ENCODE measurements at regions not wholly inside any gene's neighbourhood (a gene's known extent, or its start where the extent isn't known, plus 50 kb on each side); places are given as distances from the start of the nearest gene placed in this dataset.

DNA sequence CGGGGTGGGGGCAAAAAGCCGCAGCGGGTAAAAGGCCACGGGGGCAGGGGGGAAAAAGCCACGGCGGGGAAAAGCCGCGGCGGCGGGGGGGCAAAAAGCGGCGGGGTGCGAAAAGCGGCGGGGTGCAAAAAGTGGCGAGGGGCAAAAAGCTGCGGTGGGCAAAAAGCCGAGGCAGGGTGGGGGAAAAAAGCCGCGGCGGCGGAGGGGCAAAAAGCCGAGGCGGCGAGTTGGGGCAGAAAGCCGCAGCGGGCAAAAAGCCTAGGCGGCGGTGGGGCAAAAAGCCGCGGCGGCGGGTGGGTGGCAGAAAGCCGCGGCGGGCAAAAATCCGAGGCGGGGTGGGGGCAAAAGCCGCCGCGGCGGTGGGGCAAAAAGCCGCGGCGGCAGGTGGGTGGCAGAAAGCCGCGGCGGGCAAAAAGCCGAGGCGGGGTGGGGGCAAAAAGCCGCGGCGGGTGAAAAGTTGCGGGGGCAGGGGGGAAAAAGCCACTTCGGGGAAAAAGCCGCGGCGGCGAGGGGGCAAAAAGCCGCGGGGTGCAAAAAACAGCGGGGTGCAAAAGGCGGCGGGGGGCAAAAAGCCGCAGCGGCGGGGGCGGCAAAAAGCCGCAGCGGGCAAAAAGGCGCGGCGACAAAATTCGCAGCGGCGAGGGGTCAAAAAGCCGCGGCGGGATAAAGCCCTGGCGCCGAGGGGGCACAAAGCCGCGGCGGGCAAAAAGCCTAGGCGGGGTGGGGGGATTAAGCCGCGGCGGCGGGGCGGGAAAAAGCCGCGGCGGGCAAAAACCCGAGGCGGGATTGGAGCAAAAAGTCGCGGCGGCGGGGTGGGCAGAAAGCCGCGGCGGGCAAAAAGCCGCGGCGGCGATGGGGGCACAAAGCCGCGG, 3901.2 kb downstream of the SRGAP2C start:
- TF ChIP-seq, protein P1, sequence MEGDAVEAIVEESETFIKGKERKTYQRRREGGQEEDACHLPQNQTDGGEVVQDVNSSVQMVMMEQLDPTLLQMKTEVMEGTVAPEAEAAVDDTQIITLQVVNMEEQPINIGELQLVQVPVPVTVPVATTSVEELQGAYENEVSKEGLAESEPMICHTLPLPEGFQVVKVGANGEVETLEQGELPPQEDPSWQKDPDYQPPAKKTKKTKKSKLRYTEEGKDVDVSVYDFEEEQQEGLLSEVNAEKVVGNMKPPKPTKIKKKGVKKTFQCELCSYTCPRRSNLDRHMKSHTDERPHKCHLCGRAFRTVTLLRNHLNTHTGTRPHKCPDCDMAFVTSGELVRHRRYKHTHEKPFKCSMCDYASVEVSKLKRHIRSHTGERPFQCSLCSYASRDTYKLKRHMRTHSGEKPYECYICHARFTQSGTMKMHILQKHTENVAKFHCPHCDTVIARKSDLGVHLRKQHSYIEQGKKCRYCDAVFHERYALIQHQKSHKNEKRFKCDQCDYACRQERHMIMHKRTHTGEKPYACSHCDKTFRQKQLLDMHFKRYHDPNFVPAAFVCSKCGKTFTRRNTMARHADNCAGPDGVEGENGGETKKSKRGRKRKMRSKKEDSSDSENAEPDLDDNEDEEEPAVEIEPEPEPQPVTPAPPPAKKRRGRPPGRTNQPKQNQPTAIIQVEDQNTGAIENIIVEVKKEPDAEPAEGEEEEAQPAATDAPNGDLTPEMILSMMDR (IDR thresholded peaks at IDR 0.05; ENCODE audit: unreplicated experiment in 3 of 3), result no peak
- H3K36me3 Mint-ChIP-seq (ENCODE audit: low read depth), result peaks cover 29% of the 10 kb centered on the region
- H3K4me3 Mint-ChIP-seq, result no peak overlapping the region
- H3K27ac Mint-ChIP-seq, result no peak overlapping the region
- H3K27me3 Mint-ChIP-seq (ENCODE audit: low read depth), result no peaks in the 10 kb centered on the region
- peaks cover 49% of the 10 kb centered on the region for H3K9me3 Mint-ChIP-seq
- H3K4me1 Mint-ChIP-seq, result no peaks in the 10 kb centered on the region

DNA sequence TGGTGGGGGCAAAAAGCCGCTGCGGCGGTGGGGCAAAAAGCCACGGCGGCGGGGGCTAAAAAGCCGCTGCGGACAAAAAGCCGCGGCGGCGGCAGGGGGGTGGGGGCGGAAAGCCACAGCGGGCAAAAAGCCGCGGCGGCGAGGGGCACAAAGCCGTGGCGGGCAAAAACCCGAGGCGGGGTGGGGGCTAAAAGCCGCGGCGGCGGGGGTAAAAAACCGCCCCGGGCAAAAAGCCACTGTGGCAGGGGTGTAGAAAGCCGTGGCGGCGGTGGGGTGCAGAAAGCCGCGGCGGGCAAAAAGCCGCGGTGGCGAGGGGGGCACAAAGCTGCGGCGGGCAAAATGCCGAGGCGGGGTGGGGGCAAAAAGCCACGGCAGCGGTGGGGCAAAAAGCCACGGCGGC, 3901.8 kb downstream of the SRGAP2C start:
- H3K27ac Mint-ChIP-seq, result no peak overlapping the region

DNA sequence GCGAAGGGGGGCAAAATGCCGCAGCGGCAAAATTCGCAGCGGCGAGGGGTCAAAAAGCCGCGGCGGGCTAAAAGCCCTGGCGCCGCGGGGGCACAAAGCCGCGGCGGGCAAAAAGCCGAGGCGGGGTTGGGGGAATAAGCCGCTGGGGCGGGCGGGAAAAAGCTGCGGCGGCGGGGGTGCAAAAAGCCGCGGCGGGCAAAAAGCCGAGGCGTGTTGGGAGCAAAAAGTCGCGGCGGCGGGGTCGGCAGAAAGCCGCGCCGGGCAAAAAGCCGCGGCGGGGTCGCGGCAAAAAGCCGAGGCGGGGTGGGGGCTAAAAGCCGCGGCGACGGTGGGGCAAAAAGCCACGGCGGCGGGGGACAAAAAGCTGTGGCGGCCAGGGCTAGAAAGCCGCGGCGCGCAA, 3902.5 kb downstream of the SRGAP2C start:
- TF ChIP-seq, protein P1 (IDR thresholded peaks at IDR 0.05; ENCODE audit: unreplicated experiment in 3 of 3), result no peak

More for the DNA sequence above, 3901.8 kb downstream of the SRGAP2C start:
- peaks cover 47% of the 10 kb centered on the region for H3K9me3 Mint-ChIP-seq
- no peaks in the 10 kb centered on the region for H3K27me3 Mint-ChIP-seq (ENCODE audit: low read depth)
- no peak overlapping the region for H3K4me3 Mint-ChIP-seq
- H3K36me3 Mint-ChIP-seq (ENCODE audit: low read depth), result peaks cover 25% of the 10 kb centered on the region
- TF ChIP-seq, protein P1 (IDR thresholded peaks at IDR 0.05; ENCODE audit: unreplicated experiment in 3 of 3), result no peak
- H3K4me1 Mint-ChIP-seq, result no peaks in the 10 kb centered on the region

DNA sequence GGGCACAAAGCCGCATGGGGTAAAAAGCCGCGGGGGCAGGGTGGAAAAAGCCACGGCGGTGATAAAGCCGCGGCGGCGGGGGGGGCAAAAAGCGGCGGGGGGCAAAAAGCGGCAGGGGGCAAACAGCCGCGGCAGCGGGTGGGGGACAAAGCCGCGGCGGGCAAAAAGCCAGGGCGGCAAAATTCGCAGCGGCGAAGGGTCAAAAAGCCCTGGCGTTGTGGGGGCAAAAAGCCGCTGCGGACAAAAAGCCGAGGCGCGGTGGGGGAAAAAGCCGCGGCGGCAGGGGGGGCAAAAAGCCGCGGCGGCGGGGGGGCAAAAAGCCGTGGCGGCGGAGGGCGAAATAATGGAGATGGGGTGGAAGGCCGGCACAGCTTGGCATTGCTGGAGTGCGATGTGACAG, 3902.9 kb downstream of the SRGAP2C start:
- H3K4me3 Mint-ChIP-seq, result no peak overlapping the region
- H3K36me3 Mint-ChIP-seq (ENCODE audit: low read depth), result peaks cover 18% of the 10 kb centered on the region
- peaks cover 39% of the 10 kb centered on the region for H3K9me3 Mint-ChIP-seq
- H3K27ac Mint-ChIP-seq, result no peak overlapping the region
- H3K27me3 Mint-ChIP-seq (ENCODE audit: low read depth), result no peaks in the 10 kb centered on the region
- TF ChIP-seq, protein P1 (IDR thresholded peaks at IDR 0.05; ENCODE audit: unreplicated experiment in 3 of 3), result no peak
- no peaks in the 10 kb centered on the region for H3K4me1 Mint-ChIP-seq

More for the DNA sequence above, 3902.5 kb downstream of the SRGAP2C start:
- H3K4me3 Mint-ChIP-seq, result no peak overlapping the region
- H3K36me3 Mint-ChIP-seq (ENCODE audit: low read depth), result peaks cover 21% of the 10 kb centered on the region
- H3K9me3 Mint-ChIP-seq, result peaks cover 40% of the 10 kb centered on the region
- H3K27ac Mint-ChIP-seq, result no peak overlapping the region
- no peaks in the 10 kb centered on the region for H3K4me1 Mint-ChIP-seq
- H3K27me3 Mint-ChIP-seq (ENCODE audit: low read depth), result no peaks in the 10 kb centered on the region

DNA sequence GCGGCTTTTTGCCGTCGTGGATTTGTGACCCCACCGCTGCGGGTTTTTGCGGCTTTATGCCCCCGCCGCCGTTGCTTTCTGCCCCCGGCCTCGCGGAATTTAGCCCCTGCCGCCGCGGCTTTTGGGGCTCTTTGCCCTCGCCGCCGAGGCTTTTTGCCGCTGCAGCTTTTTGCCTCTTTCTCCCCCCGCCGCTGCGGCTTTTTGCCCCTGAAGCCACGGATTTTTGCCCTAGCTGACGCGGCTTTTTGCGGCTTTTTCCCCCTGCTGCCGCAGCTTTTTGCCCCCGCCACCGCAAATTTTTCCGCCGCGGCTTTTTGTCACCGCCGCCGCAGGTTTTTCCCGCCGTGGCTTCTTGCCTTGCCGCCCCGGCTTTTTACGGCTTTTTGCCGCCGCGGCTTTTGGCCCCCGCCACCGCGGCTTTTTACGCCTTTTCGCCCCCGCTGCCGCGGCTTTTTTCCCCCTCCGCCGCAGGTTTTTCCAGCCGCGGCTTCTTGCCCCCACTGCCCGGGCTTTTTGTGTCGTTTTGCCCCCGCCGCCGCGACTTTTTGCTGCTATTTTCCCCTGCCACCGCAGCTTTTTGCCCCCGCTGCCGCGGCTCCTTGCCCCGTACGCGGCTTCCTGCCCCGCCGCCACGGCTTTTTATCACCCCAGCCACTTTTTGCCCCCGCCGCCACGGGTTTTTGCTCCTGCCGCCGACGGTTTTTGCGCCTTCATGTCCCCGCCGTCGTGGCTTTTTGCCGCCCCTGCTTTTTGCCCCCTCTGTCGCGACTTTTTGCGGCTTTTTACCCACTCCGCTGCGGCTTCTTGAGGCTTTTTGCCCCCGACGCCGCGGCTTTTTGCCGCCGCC, 3933.6 kb downstream of the SRGAP2C start:
- Mint-ChIP-seq H3K4me1 (no peaks in the 10 kb centered on the region), H3K4me3 (no peak overlapping the region), H3K9me3 (peaks cover 27% of the 10 kb centered on the region), H3K27me3 (ENCODE audit: low read depth) (no peaks in the 10 kb centered on the region), H3K27ac (no peak overlapping the region), H3K36me3 (ENCODE audit: low read depth) (peaks cover 10% of the 10 kb centered on the region)
- TF ChIP-seq, protein P1 (IDR thresholded peaks at IDR 0.05; ENCODE audit: unreplicated experiment in 3 of 3), result no peak

Data from nephron (organoid).